Liver (tissue), 8 donors: ENCODE measurements at regions not wholly inside any gene's neighbourhood (a gene's known extent, or its start where the extent isn't known, plus 50 kb on each side); places are given as distances from the start of the nearest gene placed in this dataset.

Experiments used
- DNase-seq: peaks from one replicate; pipeline ENCODE4 v3.0.0-alpha.2; 2017; ENCODE audit warnings: low spot score
- H3K27ac ChIP-seq, 2 donors: one replicate each; pipeline ENCODE4 v1.7.0; 2013; ENCODE audit warnings: inconsistent platforms in 2 of 2, low read length in 2 of 2, control low read depth in 1 of 2, low read depth in 1 of 2, mild to moderate bottlenecking in 1 of 2
- H3K27me3 ChIP-seq, 4 donors: one replicate each; pipeline versions ENCODE4 v1.6.1 to v1.7.0; 2013; ENCODE audit warnings: low read length in 3 of 4, inconsistent platforms in 1 of 4, mild to moderate bottlenecking in 1 of 4, moderate library complexity in 1 of 4; ENCODE audit not compliant: control insufficient read depth in 4 of 4, insufficient read depth in 4 of 4
- H3K36me3 ChIP-seq, 4 donors: one replicate each; pipeline versions ENCODE4 v1.6.1 to v1.7.0; 2013; ENCODE audit warnings: low read length in 3 of 4, mild to moderate bottlenecking in 3 of 4, low read depth in 1 of 4, moderate library complexity in 1 of 4; ENCODE audit not compliant: control insufficient read depth in 4 of 4, insufficient read depth in 3 of 4
- H3K4me1 ChIP-seq, 4 donors: one replicate each; pipeline versions ENCODE4 v1.6.1 to v1.7.0; 2013; ENCODE audit warnings: low read length in 3 of 4, mild to moderate bottlenecking in 3 of 4, moderate library complexity in 1 of 4; ENCODE audit not compliant: control insufficient read depth in 4 of 4, insufficient read depth in 4 of 4
- H3K4me3 ChIP-seq, 3 donors: one replicate each; pipeline versions ENCODE4 v1.6.1 to v1.7.0; 2013; ENCODE audit warnings: low read length in 3 of 3, control low read depth in 1 of 3, low read depth in 1 of 3, mild to moderate bottlenecking in 1 of 3
- H3K9ac ChIP-seq, 2 donors: one replicate each; pipeline ENCODE4 v1.7.0; 2013; ENCODE audit warnings: low read length in 2 of 2, mild to moderate bottlenecking in 2 of 2, moderate library complexity in 2 of 2, control low read depth in 1 of 2, low read depth in 1 of 2
- H3K9me3 ChIP-seq, 4 donors: one replicate each; pipeline versions ENCODE4 v1.6.1 to v1.7.0; 2013; ENCODE audit warnings: low read length in 3 of 4; ENCODE audit not compliant: control insufficient read depth in 4 of 4
- EGR1 ChIP-seq, 2 donors: IDR thresholded peaks; 2 replicates each; pipeline ENCODE4 v1.6.1; 2016 to 2018; ENCODE audit warnings: antibody characterized with exemption in 2 of 2, low read depth in 2 of 2
- FOXA1 ChIP-seq: IDR thresholded peaks from 2 replicates; pipeline ENCODE4 v1.6.1; 2016; ENCODE audit warnings: antibody characterized with exemption
- FOXA2 ChIP-seq: IDR thresholded peaks from 2 replicates; pipeline ENCODE4 v1.6.1; 2016; ENCODE audit warnings: antibody characterized with exemption
- GABPA ChIP-seq, 2 donors: IDR thresholded peaks in 1 of 2; conservative IDR thresholded peaks in 1 of 2; 2 replicates each; pipeline ENCODE4 v1.6.1; 2016; ENCODE audit warnings: antibody characterized with exemption in 2 of 2, mild to moderate bottlenecking in 1 of 2, moderate library complexity in 1 of 2
- HNF4A ChIP-seq, 2 donors: conservative IDR thresholded peaks; 2 replicates each; pipeline ENCODE4 v1.6.1; 2016; ENCODE audit warnings: antibody characterized with exemption in 2 of 2, mild to moderate bottlenecking in 2 of 2
- HNF4G ChIP-seq: IDR thresholded peaks from 2 replicates; pipeline ENCODE4 v1.6.1; 2016; ENCODE audit warnings: antibody characterized with exemption
- JUND ChIP-seq, 2 donors: IDR thresholded peaks; 2 replicates each; pipeline ENCODE4 v1.6.1; 2016; ENCODE audit warnings: antibody characterized with exemption in 2 of 2
- NR2F2 ChIP-seq: IDR thresholded peaks from 2 replicates; pipeline ENCODE4 v1.6.1; 2016; ENCODE audit warnings: antibody characterized with exemption
- RAD21 ChIP-seq, 2 donors: IDR thresholded peaks; 2 replicates each; pipeline ENCODE4 v1.6.1; 2016; ENCODE audit warnings: antibody characterized with exemption in 2 of 2, mild to moderate bottlenecking in 2 of 2
- SP1 ChIP-seq: IDR thresholded peaks from 2 replicates; pipeline ENCODE4 v1.6.1; 2018; ENCODE audit warnings: antibody characterized with exemption, mild to moderate bottlenecking
- TAF1 ChIP-seq: conservative IDR thresholded peaks from 2 replicates; pipeline ENCODE4 v1.6.1; 2016; ENCODE audit warnings: antibody characterized with exemption, mild to moderate bottlenecking
- YY1 ChIP-seq: IDR thresholded peaks from 2 replicates; pipeline ENCODE4 v1.6.1; 2016; ENCODE audit warnings: antibody characterized with exemption, mild to moderate bottlenecking
- WGBS: extraction: QIAGEN DNeasy Blood & Tissue Kit; methylation state at CpG from one replicate; pipeline ENCODE4 v1.1.7; 2013; 5-methylcytosine and 5-hydroxymethylcytosine counted together
- TF ChIP-seq, protein P1 (sequence below): fragments of 150-350 bp; IDR thresholded peaks from 2 replicates; pipeline ENCODE4 v1.5.1; 2017; ENCODE audit warnings: improper control_type of control experiment, low read depth, low read length; ENCODE audit not compliant: missing input control
- TF ChIP-seq, protein P2 (sequence below): IDR thresholded peaks from 2 replicates; pipeline ENCODE4 v1.6.1; 2016; ENCODE audit warnings: antibody characterized with exemption
- TF ChIP-seq, protein P3 (sequence below): IDR thresholded peaks from 2 replicates; pipeline ENCODE4 v1.6.1; 2016; ENCODE audit warnings: antibody characterized with exemption
- TF ChIP-seq, protein P4 (sequence below): IDR thresholded peaks from 2 replicates; pipeline ENCODE4 v1.6.1; 2016; ENCODE audit warnings: antibody characterized with exemption
- TF ChIP-seq, protein P5 (sequence below): IDR thresholded peaks from 2 replicates; pipeline ENCODE4 v1.6.1; 2016; ENCODE audit warnings: antibody characterized with exemption, mild to moderate bottlenecking
- donor health status: healthy.
- donor health status: healthy.
- donor health status: healthy.
- donor health status: healthy.
- donor health status: healthy.

DNA sequence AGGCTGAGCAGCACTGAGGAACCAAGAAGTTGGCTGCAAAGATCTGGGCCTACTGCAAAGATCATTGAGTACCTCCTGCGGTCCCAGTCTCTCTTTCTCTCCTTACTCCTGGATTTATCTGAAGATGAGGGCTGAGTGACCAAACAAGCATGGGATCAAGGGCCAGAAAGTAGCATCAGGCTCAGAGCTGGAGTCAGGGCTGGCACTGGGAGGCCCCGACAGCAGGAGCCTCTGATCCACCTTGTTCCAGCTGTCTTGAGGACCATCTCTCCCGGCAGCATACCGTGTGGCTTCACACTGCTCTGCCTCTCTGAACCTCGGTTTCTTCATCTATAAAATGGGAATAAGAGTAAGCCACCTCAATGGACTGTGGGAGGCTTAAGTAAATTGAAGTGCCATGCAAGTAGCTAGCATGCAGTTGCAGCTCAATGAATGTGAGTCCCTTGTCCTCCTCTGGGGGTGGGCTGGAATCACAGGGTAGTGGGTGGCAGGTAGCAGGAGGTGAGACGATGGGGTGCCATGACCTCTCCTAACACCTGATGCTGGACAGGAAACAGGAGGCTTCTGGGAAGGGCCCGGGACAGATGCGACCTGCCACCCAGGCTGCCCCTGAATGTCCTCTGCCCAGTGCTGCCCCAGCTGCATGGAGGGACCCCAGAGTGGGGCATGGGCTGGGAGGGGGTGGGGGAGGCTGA is 52.5 kb upstream of the PRDM11 start:
- WGBS: 82% methylated on average over 8 of the region's 8 CpGs
- no peak overlapping the region for H3K4me3 ChIP-seq
- peaks cover 0 to 11% (median 5%) of the 10 kb centered on the region in 4 donors for H3K4me1 ChIP-seq
- no peaks in the 10 kb centered on the region for H3K36me3 ChIP-seq
- no peak for DNase-seq
- TF ChIP-seq, protein P1, sequence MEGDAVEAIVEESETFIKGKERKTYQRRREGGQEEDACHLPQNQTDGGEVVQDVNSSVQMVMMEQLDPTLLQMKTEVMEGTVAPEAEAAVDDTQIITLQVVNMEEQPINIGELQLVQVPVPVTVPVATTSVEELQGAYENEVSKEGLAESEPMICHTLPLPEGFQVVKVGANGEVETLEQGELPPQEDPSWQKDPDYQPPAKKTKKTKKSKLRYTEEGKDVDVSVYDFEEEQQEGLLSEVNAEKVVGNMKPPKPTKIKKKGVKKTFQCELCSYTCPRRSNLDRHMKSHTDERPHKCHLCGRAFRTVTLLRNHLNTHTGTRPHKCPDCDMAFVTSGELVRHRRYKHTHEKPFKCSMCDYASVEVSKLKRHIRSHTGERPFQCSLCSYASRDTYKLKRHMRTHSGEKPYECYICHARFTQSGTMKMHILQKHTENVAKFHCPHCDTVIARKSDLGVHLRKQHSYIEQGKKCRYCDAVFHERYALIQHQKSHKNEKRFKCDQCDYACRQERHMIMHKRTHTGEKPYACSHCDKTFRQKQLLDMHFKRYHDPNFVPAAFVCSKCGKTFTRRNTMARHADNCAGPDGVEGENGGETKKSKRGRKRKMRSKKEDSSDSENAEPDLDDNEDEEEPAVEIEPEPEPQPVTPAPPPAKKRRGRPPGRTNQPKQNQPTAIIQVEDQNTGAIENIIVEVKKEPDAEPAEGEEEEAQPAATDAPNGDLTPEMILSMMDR: no peak
- TF ChIP-seq TAF1 (no peak), FOXA1 (no peak), RAD21 (IDR thresholded peaks at IDR 0.05) (no peak), YY1 (no peak), HNF4G (no peak), EGR1 (IDR thresholded peaks at IDR 0.05; ENCODE audit: low read depth in 2 of 2) (no peak), FOXA2 (no peak), JUND (IDR thresholded peaks at IDR 0.05) (no peak), SP1 (no peak), HNF4A (conservative IDR thresholded peaks at IDR 0.05) (no peak)
- TF ChIP-seq, protein P2, sequence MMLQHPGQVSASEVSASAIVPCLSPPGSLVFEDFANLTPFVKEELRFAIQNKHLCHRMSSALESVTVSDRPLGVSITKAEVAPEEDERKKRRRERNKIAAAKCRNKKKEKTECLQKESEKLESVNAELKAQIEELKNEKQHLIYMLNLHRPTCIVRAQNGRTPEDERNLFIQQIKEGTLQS: no peak
- TF ChIP-seq, protein P3, sequence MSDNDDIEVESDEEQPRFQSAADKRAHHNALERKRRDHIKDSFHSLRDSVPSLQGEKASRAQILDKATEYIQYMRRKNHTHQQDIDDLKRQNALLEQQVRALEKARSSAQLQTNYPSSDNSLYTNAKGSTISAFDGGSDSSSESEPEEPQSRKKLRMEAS: no peak
- TF ChIP-seq, protein P4, sequence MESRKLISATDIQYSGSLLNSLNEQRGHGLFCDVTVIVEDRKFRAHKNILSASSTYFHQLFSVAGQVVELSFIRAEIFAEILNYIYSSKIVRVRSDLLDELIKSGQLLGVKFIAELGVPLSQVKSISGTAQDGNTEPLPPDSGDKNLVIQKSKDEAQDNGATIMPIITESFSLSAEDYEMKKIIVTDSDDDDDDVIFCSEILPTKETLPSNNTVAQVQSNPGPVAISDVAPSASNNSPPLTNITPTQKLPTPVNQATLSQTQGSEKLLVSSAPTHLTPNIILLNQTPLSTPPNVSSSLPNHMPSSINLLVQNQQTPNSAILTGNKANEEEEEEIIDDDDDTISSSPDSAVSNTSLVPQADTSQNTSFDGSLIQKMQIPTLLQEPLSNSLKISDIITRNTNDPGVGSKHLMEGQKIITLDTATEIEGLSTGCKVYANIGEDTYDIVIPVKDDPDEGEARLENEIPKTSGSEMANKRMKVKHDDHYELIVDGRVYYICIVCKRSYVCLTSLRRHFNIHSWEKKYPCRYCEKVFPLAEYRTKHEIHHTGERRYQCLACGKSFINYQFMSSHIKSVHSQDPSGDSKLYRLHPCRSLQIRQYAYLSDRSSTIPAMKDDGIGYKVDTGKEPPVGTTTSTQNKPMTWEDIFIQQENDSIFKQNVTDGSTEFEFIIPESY: no peak
- no peaks in the 10 kb centered on the region for H3K9me3 ChIP-seq
- H3K27me3 ChIP-seq: peaks cover 0 to 3% (median 0%) of the 10 kb centered on the region in 4 donors
- H3K27ac ChIP-seq: no peak overlapping the region
- no peak overlapping the region for H3K9ac ChIP-seq

DNA sequence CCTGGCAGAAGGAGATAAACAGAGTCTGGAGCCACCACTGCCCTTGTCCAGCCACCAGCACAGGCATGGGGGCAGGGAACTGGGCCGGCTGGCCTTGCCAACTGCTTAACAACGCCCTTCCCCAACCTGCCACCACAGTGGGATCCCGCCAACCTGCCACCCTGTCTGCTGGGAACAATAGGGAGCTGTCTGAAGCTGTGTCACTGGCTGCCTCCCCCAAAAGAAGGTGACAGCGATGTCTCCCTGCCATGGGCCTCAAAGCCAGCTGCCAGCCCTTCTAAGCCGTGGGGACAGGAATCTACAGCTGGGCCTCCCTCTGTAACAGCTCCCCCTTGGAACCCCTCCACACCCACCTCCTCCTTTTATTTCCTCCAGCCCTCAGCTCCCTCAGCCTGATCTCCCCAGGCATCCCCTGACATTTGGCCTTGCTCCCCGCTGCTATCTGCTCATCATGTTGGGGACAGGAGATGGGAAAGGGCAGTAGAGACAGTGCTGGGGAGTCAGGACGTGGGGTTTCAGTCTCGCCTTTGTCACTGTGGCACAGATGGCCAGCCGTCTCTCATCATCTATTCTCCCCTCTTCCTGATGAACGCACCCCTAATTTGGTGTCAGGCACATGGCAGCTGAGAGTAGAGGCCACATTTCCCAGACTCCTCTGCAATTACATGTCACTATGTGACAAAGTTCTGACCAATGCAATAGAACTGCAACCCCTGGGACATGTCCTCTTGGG is 51.3 kb upstream of the PRDM11 start:
- Histone ChIP-seq H3K27me3 (peaks cover 0 to 3% (median 0%) of the 10 kb centered on the region in 4 donors), H3K4me1 (peaks cover 0 to 5% (median 4%) of the 10 kb centered on the region in 4 donors), H3K27ac (no peak overlapping the region), H3K9ac (no peak overlapping the region), H3K36me3 (no peaks in the 10 kb centered on the region), H3K9me3 (no peaks in the 10 kb centered on the region), H3K4me3 (no peak overlapping the region)
- no peak for DNase-seq
- WGBS: 88% methylated on average over 10 of the region's 10 CpGs
- no peak for TF ChIP-seq FOXA1
- no peak for TF ChIP-seq GABPA (IDR thresholded peaks at IDR 0.05 in 1 of 2, conservative IDR thresholded peaks at IDR 0.05 in 1 of 2)
- TF ChIP-seq SP1: no peak
- TF ChIP-seq YY1: no peak
- no peak for TF ChIP-seq TAF1
- no peak for TF ChIP-seq HNF4G
- no peak for TF ChIP-seq FOXA2
- TF ChIP-seq, protein P5, sequence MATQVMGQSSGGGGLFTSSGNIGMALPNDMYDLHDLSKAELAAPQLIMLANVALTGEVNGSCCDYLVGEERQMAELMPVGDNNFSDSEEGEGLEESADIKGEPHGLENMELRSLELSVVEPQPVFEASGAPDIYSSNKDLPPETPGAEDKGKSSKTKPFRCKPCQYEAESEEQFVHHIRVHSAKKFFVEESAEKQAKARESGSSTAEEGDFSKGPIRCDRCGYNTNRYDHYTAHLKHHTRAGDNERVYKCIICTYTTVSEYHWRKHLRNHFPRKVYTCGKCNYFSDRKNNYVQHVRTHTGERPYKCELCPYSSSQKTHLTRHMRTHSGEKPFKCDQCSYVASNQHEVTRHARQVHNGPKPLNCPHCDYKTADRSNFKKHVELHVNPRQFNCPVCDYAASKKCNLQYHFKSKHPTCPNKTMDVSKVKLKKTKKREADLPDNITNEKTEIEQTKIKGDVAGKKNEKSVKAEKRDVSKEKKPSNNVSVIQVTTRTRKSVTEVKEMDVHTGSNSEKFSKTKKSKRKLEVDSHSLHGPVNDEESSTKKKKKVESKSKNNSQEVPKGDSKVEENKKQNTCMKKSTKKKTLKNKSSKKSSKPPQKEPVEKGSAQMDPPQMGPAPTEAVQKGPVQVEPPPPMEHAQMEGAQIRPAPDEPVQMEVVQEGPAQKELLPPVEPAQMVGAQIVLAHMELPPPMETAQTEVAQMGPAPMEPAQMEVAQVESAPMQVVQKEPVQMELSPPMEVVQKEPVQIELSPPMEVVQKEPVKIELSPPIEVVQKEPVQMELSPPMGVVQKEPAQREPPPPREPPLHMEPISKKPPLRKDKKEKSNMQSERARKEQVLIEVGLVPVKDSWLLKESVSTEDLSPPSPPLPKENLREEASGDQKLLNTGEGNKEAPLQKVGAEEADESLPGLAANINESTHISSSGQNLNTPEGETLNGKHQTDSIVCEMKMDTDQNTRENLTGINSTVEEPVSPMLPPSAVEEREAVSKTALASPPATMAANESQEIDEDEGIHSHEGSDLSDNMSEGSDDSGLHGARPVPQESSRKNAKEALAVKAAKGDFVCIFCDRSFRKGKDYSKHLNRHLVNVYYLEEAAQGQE: no peak
- TF ChIP-seq JUND (IDR thresholded peaks at IDR 0.05): no peak
- no peak for TF ChIP-seq HNF4A (conservative IDR thresholded peaks at IDR 0.05)
- no peak for TF ChIP-seq NR2F2
- TF ChIP-seq RAD21 (IDR thresholded peaks at IDR 0.05): no peak
- TF ChIP-seq, protein P4: no peak
- TF ChIP-seq, protein P1: no peak
